Lower lobe of right lung (tissue), 2 donors: ENCODE measurements at regions not wholly inside any gene's neighbourhood (a gene's known extent, or its start where the extent isn't known, plus 50 kb on each side); places are given as distances from the start of the nearest gene placed in this dataset.
A peak's percentile ranks its signal among the peaks of the same experiment; 100 is the strongest.

Experiments
- ATAC-seq, 2 donors: fragments of 200-7000 bp; cut with Tn5 transposase; one replicate each; pipeline ENCODE4 v1.9.1; 2020 to 2022; ENCODE audit warnings: mild to moderate bottlenecking in 2 of 2, moderate library complexity in 2 of 2
- DNase-seq: peaks from one replicate; pipeline ENCODE4 v3.0.0-alpha.2; 2020
- H3K27ac ChIP-seq: fragments of 200-600 bp; one replicate; pipeline ENCODE4 v1.8.0; 2022
- H3K27me3 ChIP-seq: fragments of 200-600 bp; one replicate; pipeline ENCODE4 v1.8.0; 2022; ENCODE audit warnings: low read depth
- H3K36me3 ChIP-seq: fragments of 200-600 bp; one replicate; pipeline ENCODE4 v1.8.0; 2022; ENCODE audit warnings: mild to moderate bottlenecking
- H3K4me1 ChIP-seq: fragments of 200-600 bp; one replicate; pipeline ENCODE4 v1.8.0; 2022
- H3K4me3 ChIP-seq: fragments of 200-600 bp; one replicate; pipeline ENCODE4 v1.8.0; 2022; ENCODE audit warnings: mild to moderate bottlenecking
- H3K9me3 ChIP-seq: fragments of 200-600 bp; one replicate; pipeline ENCODE4 v1.8.0; 2022
- intact Hi-C: fragments of 100-400 bp; cut with DNase I; formaldehyde crosslinking; loops from one replicate; pipeline ENCODE4 v1.11.0; 2022
- TF ChIP-seq, protein P1 (sequence below): fragments of 200-600 bp; IDR thresholded peaks from one replicate; pipeline ENCODE4 v1.8.0; 2022; ENCODE audit warnings: antibody characterized with exemption, mild to moderate bottlenecking
- donor health status: DM: no; HTN: yes; CAD: no; lungs with severe emphysema.

DNA sequence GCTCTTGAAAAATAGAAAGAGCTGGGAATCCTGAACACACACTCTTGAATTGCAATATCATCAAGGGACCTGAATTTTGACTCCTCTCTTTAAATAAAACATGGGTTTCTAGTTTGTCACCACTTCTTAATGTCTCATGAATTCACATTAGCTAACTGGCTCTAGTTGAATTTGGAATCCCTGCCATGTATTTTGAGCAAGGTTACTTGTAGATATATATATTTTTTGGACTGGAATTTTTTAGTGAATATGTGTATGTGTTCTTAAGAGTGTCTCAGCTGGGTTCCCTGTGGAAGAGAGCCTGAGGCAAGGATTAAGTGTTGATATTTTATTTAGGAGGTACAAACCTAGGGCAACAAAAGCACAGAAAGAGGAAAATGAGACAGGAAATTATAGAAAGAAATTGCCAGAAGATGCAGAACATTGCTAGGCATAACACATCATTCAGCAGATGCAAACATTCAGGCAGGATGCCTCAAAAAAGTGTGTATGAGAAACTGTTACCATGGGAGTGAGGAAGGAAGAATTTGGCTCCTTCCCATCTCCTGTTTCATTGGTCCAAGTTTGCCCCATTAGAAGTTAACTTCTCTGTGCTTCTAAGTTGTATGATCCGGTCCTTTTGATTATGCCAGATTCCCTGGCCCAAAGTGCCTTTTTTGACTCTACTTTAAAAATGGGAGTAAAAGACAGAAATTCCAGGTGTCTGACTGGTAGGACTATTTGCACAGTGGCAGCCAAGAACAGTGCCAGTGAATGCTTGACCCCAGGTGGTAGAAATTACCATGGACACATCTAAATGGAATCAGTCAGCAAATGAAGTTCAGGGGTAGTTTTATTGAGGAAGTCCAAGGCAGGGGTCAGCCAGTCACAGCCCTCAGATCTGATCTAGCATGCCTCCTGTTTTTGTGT lies 253.7 kb upstream of the TGFBR2 start:
- H3K9me3 ChIP-seq = no peaks in the 10 kb centered on the region
- no peaks in the 10 kb centered on the region for H3K27me3 ChIP-seq
- no peak overlapping the region for H3K4me3 ChIP-seq
- no peak for DNase-seq
- TF ChIP-seq, protein P1, sequence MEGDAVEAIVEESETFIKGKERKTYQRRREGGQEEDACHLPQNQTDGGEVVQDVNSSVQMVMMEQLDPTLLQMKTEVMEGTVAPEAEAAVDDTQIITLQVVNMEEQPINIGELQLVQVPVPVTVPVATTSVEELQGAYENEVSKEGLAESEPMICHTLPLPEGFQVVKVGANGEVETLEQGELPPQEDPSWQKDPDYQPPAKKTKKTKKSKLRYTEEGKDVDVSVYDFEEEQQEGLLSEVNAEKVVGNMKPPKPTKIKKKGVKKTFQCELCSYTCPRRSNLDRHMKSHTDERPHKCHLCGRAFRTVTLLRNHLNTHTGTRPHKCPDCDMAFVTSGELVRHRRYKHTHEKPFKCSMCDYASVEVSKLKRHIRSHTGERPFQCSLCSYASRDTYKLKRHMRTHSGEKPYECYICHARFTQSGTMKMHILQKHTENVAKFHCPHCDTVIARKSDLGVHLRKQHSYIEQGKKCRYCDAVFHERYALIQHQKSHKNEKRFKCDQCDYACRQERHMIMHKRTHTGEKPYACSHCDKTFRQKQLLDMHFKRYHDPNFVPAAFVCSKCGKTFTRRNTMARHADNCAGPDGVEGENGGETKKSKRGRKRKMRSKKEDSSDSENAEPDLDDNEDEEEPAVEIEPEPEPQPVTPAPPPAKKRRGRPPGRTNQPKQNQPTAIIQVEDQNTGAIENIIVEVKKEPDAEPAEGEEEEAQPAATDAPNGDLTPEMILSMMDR = no peak
- H3K4me1 ChIP-seq = peaks cover 28% of the 10 kb centered on the region
- intact Hi-C loops = no loop called here
- H3K27ac ChIP-seq = no peak overlapping the region
- ATAC-seq = no peak
- H3K36me3 ChIP-seq = no peaks in the 10 kb centered on the region

DNA sequence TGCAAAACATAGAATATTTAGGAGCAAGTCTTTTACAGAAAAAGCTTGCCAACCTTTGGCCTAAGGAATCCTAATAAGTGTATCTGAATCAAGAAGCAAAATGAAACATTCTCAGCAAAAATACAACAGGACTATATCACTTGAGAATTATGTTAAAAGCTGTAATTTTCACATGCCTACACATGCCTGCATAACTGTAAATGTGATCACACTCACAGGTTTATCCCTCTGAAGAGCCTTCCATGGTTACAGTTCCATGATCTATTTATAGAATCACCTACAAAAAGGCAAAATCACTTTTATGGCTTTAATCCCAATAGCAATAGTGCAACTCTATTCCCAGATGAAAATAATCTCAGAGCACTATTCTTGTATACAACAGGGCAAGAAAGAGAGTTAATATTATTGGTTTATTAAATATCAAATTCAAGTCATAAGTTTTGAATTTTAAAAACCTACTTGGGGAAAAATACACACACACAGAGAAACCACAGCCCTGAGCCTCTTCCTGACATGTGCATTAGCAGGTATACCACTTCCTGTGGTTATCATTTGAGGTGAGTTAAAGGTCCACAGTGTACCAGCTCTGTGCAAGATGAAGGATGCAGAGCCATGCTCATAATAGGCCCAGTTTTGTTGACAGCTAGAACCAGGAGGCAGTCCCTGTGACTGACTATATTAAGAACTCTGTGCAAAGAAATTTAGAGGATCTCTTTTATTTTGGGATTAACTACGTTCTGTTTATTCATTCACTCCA lies 252.5 kb upstream of the TGFBR2 start:
- ATAC-seq (peak; percentile 71 to 79), DNase-seq (no peak)
- H3K27me3 ChIP-seq = no peaks in the 10 kb centered on the region
- H3K27ac ChIP-seq = no peak overlapping the region
- H3K4me1 ChIP-seq = peaks cover 23% of the 10 kb centered on the region
- H3K9me3 ChIP-seq = no peaks in the 10 kb centered on the region
- no peaks in the 10 kb centered on the region for H3K36me3 ChIP-seq
- TF ChIP-seq, protein P1 = no peak
- H3K4me3 ChIP-seq = no peak overlapping the region
- intact Hi-C loops = no loop called here

GRCh38 chr3:30354513-30354912 lies 251.9 kb upstream of the TGFBR2 start:
- Histone ChIP-seq H3K4me1 (peaks cover 23% of the 10 kb centered on the region), H3K9me3 (no peaks in the 10 kb centered on the region), H3K36me3 (no peaks in the 10 kb centered on the region), H3K27me3 (no peaks in the 10 kb centered on the region), H3K27ac (peak overlapping the region; percentile 8), H3K4me3 (no peak overlapping the region)
- TF ChIP-seq, protein P1 = no peak
- no peak for DNase-seq
- ATAC-seq = peak in 1 of 2 donors; percentile 16
- intact Hi-C loops = no loop called here

DNA sequence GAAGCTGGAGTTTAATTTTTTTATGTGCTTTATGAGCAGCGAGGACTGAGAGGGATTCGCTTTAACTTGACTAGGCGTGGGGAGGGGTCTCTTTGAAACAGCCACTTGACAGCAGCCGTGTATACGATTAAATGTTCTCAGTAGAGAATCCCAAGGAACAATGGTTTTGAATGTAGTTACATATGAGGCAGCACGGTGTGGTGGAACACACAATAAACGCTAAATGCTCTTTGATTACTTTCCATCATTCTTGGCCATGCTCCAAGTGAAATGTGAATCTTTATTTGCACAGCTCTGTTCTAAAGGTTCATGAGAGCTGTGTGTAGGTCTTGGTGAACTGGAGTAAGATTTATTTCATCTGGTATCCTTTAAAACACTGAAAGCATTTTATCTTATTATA lies 251.4 kb upstream of the TGFBR2 start:
- intact Hi-C loops = no loop called here
- H3K9me3 ChIP-seq = no peaks in the 10 kb centered on the region
- no peaks in the 10 kb centered on the region for H3K27me3 ChIP-seq
- TF ChIP-seq, protein P1 = no peak
- ATAC-seq (no peak), DNase-seq (no peak)
- peak overlapping the region; percentile 8 for H3K27ac ChIP-seq
- peaks cover 23% of the 10 kb centered on the region for H3K4me1 ChIP-seq
- no peak overlapping the region for H3K4me3 ChIP-seq
- no peaks in the 10 kb centered on the region for H3K36me3 ChIP-seq

- H3K27ac ChIP-seq = no peak overlapping the region
- DNase-seq (no peak), ATAC-seq (peak; percentile 43 to 61)
- peaks cover 23% of the 10 kb centered on the region for H3K4me1 ChIP-seq
- intact Hi-C loops = no loop called here
- no peaks in the 10 kb centered on the region for H3K27me3 ChIP-seq
- no peaks in the 10 kb centered on the region for H3K9me3 ChIP-seq
- H3K4me3 ChIP-seq = no peak overlapping the region
- TF ChIP-seq, protein P1 = no peak
- H3K36me3 ChIP-seq = no peaks in the 10 kb centered on the region
Observed at GRCh38 chr3:30355622-30356021, 250.8 kb upstream of the TGFBR2 start.
